ENCODE measurements at regions not wholly inside any gene's neighbourhood (a gene's known extent, or its start where the extent isn't known, plus 50 kb on each side); places are given as distances from the start of the nearest gene placed in this dataset.

DNA sequence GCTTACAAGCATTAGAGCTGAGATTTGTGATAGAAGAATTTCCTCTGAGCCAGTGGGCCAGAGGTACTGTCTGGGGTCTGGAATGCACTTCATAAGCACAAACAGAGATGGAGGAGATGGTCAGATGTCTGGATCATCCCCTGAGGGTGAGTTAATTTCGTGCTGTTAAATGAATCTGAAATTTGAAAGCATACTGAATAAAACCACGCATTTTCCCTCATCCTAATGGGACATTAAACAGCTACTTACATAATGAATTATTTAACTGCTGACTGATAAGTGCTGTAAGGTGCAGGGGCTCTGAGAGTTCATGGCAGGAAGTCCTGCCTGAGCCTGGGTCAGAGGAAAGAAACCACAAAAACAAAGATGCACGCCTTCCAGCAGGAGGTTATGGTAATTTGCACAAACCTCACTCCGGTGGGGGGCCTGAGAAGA lies 136.3 kb upstream of the XYLT1 start:
- TF ChIP-seq, protein P1, sequence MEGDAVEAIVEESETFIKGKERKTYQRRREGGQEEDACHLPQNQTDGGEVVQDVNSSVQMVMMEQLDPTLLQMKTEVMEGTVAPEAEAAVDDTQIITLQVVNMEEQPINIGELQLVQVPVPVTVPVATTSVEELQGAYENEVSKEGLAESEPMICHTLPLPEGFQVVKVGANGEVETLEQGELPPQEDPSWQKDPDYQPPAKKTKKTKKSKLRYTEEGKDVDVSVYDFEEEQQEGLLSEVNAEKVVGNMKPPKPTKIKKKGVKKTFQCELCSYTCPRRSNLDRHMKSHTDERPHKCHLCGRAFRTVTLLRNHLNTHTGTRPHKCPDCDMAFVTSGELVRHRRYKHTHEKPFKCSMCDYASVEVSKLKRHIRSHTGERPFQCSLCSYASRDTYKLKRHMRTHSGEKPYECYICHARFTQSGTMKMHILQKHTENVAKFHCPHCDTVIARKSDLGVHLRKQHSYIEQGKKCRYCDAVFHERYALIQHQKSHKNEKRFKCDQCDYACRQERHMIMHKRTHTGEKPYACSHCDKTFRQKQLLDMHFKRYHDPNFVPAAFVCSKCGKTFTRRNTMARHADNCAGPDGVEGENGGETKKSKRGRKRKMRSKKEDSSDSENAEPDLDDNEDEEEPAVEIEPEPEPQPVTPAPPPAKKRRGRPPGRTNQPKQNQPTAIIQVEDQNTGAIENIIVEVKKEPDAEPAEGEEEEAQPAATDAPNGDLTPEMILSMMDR (IDR thresholded peaks at IDR 0.05; ENCODE audit: low read depth, low read length, poor library complexity, severe bottlenecking), result no peak
- no peak for TF ChIP-seq EZH2phosphoT487 (IDR thresholded peaks at IDR 0.05; ENCODE audit: borderline replicate concordance, low read length)
